K562 (cell line): ENCODE measurements at regions not wholly inside any gene's neighbourhood (a gene's known extent, or its start where the extent isn't known, plus 50 kb on each side); places are given as distances from the start of the nearest gene placed in this dataset.

Source experiments
- ATAC-seq: fragments of 200-7000 bp; cut with Tn5 transposase; 3 replicates; pipeline ENCODE4 v1.9.1; 2020; ENCODE audit warnings: moderate library complexity
- BruUV-seq: library from RNA; stranded (reverse); fragments of 400-500 nt; replicated peaks from 2 replicates; lab custom pipeline; 2021; lab: Mats Ljungman, UMichigan
- CTCF ChIA-PET: fragments of 300-600 bp; formaldehyde crosslinking; extraction: SDS; loops from one replicate; lab custom pipeline; 2021; ENCODE audit warnings: low intra/inter-chr PET ratio; lab: Yijun Ruan, JAX
- POLR2A ChIA-PET: fragments of 300-600, 350-650 bp; sonication (Branson Sonifier 250); formaldehyde crosslinking; extraction: SDS; loops from one replicate; lab custom pipeline; 2021; ENCODE audit warnings: antibody characterized with exemption, inconsistent platforms; lab: Yijun Ruan, JAX
- DNase-seq, 4 experiments: peaks; one replicate each; pipeline versions ENCODE4 v3.0.0 to v3.0.0-alpha.2; 2011 to 2018; ENCODE audit warnings: low spot score in 3 of 4, mixed read lengths in 3 of 4; ENCODE audit errors: extremely low read depth in 1 of 4
- FAIRE-seq: peaks from 2 replicates; lab custom pipeline; 2011; peaks lifted over from hg19 to GRCh38; lab: Jason Lieb, UNC
- H2AFZ ChIP-seq: 2 replicates; pipeline ENCODE4 v1.6.0; 2011; ENCODE audit warnings: low read depth, low read length, control low read depth, inconsistent platforms
- H3K27ac ChIP-seq: fragments of 200-600 bp; 3 replicates; pipeline ENCODE4 v1.8.0; 2011; ENCODE audit warnings: low read depth, mild to moderate bottlenecking, control low read depth, inconsistent platforms, low read length, moderate library complexity, mixed read lengths; ENCODE audit errors: extremely low read depth
- H3K27me3 ChIP-seq, 2 experiments: fragments of 300-600 bp in 1 of 2; 2 replicates in 1 of 2; 3 replicates in 1 of 2; pipeline versions ENCODE4 v1.6.0 to v1.8.0; 2011; ENCODE audit warnings: inconsistent platforms in 2 of 2, low read length in 2 of 2, mild to moderate bottlenecking in 1 of 2, mixed read lengths in 1 of 2, moderate library complexity in 1 of 2; ENCODE audit not compliant: control insufficient read depth in 2 of 2, insufficient read depth in 2 of 2
- H3K36me3 ChIP-seq: fragments of 300-600 bp; 3 replicates; pipeline ENCODE4 v1.8.0; 2011; ENCODE audit warnings: mild to moderate bottlenecking, low read length, inconsistent platforms; ENCODE audit not compliant: control insufficient read depth, insufficient read depth
- H3K4me1 ChIP-seq, 2 experiments: fragments of 200-600 bp in 1 of 2; replicated peaks in 1 of 2; 2 replicates in 1 of 2; 3 replicates in 1 of 2; pipeline versions ENCODE4 v1.5.1 to v1.8.0; 2011; ENCODE audit warnings: inconsistent platforms in 2 of 2, low read length in 2 of 2, mild to moderate bottlenecking in 1 of 2, mixed read lengths in 1 of 2, moderate library complexity in 1 of 2; ENCODE audit not compliant: control insufficient read depth in 2 of 2, insufficient read depth in 2 of 2
- H3K4me2 ChIP-seq: 2 replicates; pipeline ENCODE4 v1.6.1; 2011; ENCODE audit warnings: low read length, control low read depth, inconsistent platforms, mixed read lengths; ENCODE audit not compliant: insufficient read depth
- H3K4me3 ChIP-seq: fragments of 200-600 bp; sonication (generic), shearing (Covaris generic); 2 replicates; pipeline ENCODE4 v1.5.1; 2016; ENCODE audit warnings: control low read depth, inconsistent platforms
- H3K79me2 ChIP-seq: fragments of 200-600 bp; 3 replicates; pipeline ENCODE4 v1.8.0; 2011; ENCODE audit warnings: low read length, inconsistent platforms; ENCODE audit not compliant: control insufficient read depth, insufficient read depth
- H3K9ac ChIP-seq, 2 experiments: 2 replicates each; pipeline versions ENCODE4 v1.6.0 to v1.6.1; 2011; ENCODE audit warnings: low read depth in 2 of 2, low read length in 2 of 2, control low read depth in 1 of 2, inconsistent platforms in 1 of 2, mild to moderate bottlenecking in 1 of 2, mixed read lengths in 1 of 2; ENCODE audit not compliant: insufficient read depth in 1 of 2
- H3K9me1 ChIP-seq: one replicate; pipeline ENCODE4 v1.6.0; 2011; ENCODE audit warnings: inconsistent platforms, mild to moderate bottlenecking, low read length, moderate library complexity; ENCODE audit not compliant: control insufficient read depth, insufficient read depth
- H3K9me3 ChIP-seq: replicated peaks from 2 replicates; pipeline ENCODE4 v1.5.1; 2011; ENCODE audit warnings: low read depth, low read length, inconsistent platforms; ENCODE audit not compliant: control insufficient read depth, insufficient read depth
- H4K20me1 ChIP-seq: replicated peaks from 2 replicates; pipeline ENCODE4 v1.6.1; 2011; ENCODE audit warnings: low read length, inconsistent platforms, mixed read lengths; ENCODE audit not compliant: control insufficient read depth, insufficient read depth
- GTF2A2 ChIP-seq: IDR thresholded peaks from 2 replicates; pipeline ENCODE4 v1.6.1; 2016; ENCODE audit warnings: mild to moderate bottlenecking, missing genetic modification characterization, missing compliant biosample characterization
- HBP1 ChIP-seq: fragments of 450-650 bp; formaldehyde crosslinking; IDR thresholded peaks from 2 replicates; pipeline ENCODE4 v1.4.0; 2022; ENCODE audit warnings: missing genetic modification characterization
- HMGN3 ChIP-seq: IDR thresholded peaks from 2 replicates; pipeline ENCODE4 v1.6.1; 2011; ENCODE audit warnings: borderline replicate concordance, low read depth, mild to moderate bottlenecking, mixed read lengths, low read length; ENCODE audit not compliant: insufficient read length; ENCODE audit errors: extremely low read depth
- NFRKB ChIP-seq: fragments of 450-650 bp; IDR thresholded peaks from 2 replicates; pipeline ENCODE4 v1.6.1; 2016; ENCODE audit warnings: low read depth
- NR2C1 ChIP-seq, 2 experiments: fragments of 450-650 bp; IDR thresholded peaks; 2 replicates each; pipeline ENCODE4 v1.6.1; 2017; ENCODE audit warnings: mild to moderate bottlenecking in 2 of 2, antibody characterized with exemption in 1 of 2, inconsistent platforms in 1 of 2, missing compliant biosample characterization in 1 of 2, missing genetic modification characterization in 1 of 2
- PRDM10 ChIP-seq: fragments of 450-650 bp; IDR thresholded peaks from 2 replicates; pipeline ENCODE4 v1.6.1; 2018; ENCODE audit not compliant: partially characterized antibody
- SAFB2 ChIP-seq: fragments of 200-400 bp; formaldehyde crosslinking; IDR thresholded peaks from 2 replicates; pipeline ENCODE4 v1.6.1; 2018; ENCODE audit warnings: borderline replicate concordance, low read length, low read depth, moderate library complexity; ENCODE audit not compliant: severe bottlenecking
- SLC30A9 ChIP-seq: fragments of 250-450 bp; sonication (Bioruptor Pico); IDR thresholded peaks from 2 replicates; pipeline ENCODE4 v1.8.0; 2022; ENCODE audit warnings: mild to moderate bottlenecking, moderate library complexity
- SMAD1 ChIP-seq: fragments of 150-350 bp; IDR thresholded peaks from 2 replicates; pipeline ENCODE4 v1.6.1; 2014; ENCODE audit warnings: low read length, low read depth; ENCODE audit not compliant: partially characterized antibody
- TCFL5 ChIP-seq: fragments of 250-450 bp; sonication (Bioruptor Pico); conservative IDR thresholded peaks from 2 replicates; pipeline ENCODE4 v1.6.1; 2021; ENCODE audit warnings: mild to moderate bottlenecking, moderate library complexity, matching md5 sums
- TEAD1 ChIP-seq, 2 experiments: fragments of 450-650 bp in 1 of 2; sonication (generic) in 1 of 2; formaldehyde crosslinking; IDR thresholded peaks; 2 replicates each; pipeline versions ENCODE4 v1.4.0 to v1.8.0; 2020 to 2022; ENCODE audit warnings: mild to moderate bottlenecking in 2 of 2, missing genetic modification reagents in 1 of 2
- ZEB2 ChIP-seq: fragments of 450-650 bp; IDR thresholded peaks from 2 replicates; pipeline ENCODE4 v1.6.1; 2016
- ZNF143 ChIP-seq: sonication (generic); formaldehyde crosslinking; IDR thresholded peaks from 2 replicates; pipeline ENCODE4 v1.9.0; 2022; ENCODE audit warnings: mild to moderate bottlenecking, missing genetic modification reagents
- ZNF146 ChIP-seq: IDR thresholded peaks from one replicate; pipeline ENCODE4 v1.6.1; 2018; ENCODE audit warnings: missing compliant biosample characterization; ENCODE audit not compliant: unreplicated experiment
- ZNF174 ChIP-seq: fragments of 250-450 bp; sonication (Bioruptor Pico); IDR thresholded peaks from 2 replicates; pipeline ENCODE4 v1.4.0; 2020; ENCODE audit warnings: mild to moderate bottlenecking
- ZNF232 ChIP-seq: sonication (generic); formaldehyde crosslinking; IDR thresholded peaks from 2 replicates; pipeline ENCODE4 v1.8.0; 2022; ENCODE audit warnings: mild to moderate bottlenecking, missing genetic modification reagents
- WGBS: fragments of 100-300 bp; shearing (Covaris generic); methylation state at CpG from one replicate; pipeline ENCODE4 v1.1.6; 2016; ENCODE audit warnings: low coverage, mixed read lengths; ENCODE audit not compliant: insufficient coverage; ENCODE audit errors: missing lambda C conversion rate; 5-methylcytosine and 5-hydroxymethylcytosine counted together
- in situ Hi-C: fragments of 300-500 bp; cut with MboI; formaldehyde crosslinking; loops from 4 replicates; pipeline ENCODE4 v1.15.0; 2018; ENCODE audit warnings: inconsistent platforms, mixed read lengths
- intact Hi-C: fragments of 100-400 bp; cut with micrococcal nuclease; formaldehyde crosslinking; loops from 2 replicates; pipeline ENCODE4 v1.14.2; 2022

GRCh38 chr2:241950413-241951315 is 81.1 kb downstream of the RTP5 start:
- intact Hi-C loops (loop anchor here (5.0 kb wide), 1 partner anchor 72 kb away; no protein-coding TSS in a partner anchor), in situ Hi-C loops (no loop called here)
- H3K9ac ChIP-seq = 0 out of 4 replicates have a peak overlapping the region, but pooled peaks of 1 of the 2 experiments have one; percentile 13
- FAIRE-seq (peak; percentile 83), DNase-seq (peak; percentile 71 to 74 (median 74)), ATAC-seq (peak; percentile 96)
- POLR2A ChIA-PET = interaction anchor here (0.6 kb wide), 1 partner anchor 44 kb away, joined by 3 read pairs; no protein-coding TSS in a partner anchor
- no TSS peak for BruUV-seq
- H4K20me1 ChIP-seq = 0 out of 2 replicates have a peak, but pooled peaks cover 4% of the 10 kb centered on the region
- H3K9me3 ChIP-seq = no peaks in the 10 kb centered on the region; the same call in 1 of the 2 replicates
- no peak overlapping the region for H2AFZ ChIP-seq
- H3K27ac ChIP-seq = no peak overlapping the region
- H3K27me3 ChIP-seq = peaks cover 0 to 7% of the 10 kb centered on the region in 2 experiments; a peak in 1 of 5 replicates
- peaks cover 0 to 17% of the 10 kb centered on the region in 2 experiments; a peak in 2 of 5 replicates for H3K4me1 ChIP-seq
- H3K9me1 ChIP-seq = no peaks in the 10 kb centered on the region
- H3K4me2 ChIP-seq = peak overlapping the region; percentile 15; the same call in 1 of the 2 replicates
- no peaks in the 10 kb centered on the region for H3K79me2 ChIP-seq
- CTCF ChIA-PET = interaction anchor here (0.7 to 1.1 kb wide), 2 partner anchors 48 to 116 kb away, joined by 3 read pairs; no protein-coding TSS in a partner anchor
- H3K36me3 ChIP-seq = no peaks in the 10 kb centered on the region
- 18% methylated on average over 34 of the region's 45 CpGs for WGBS
- no peak overlapping the region for H3K4me3 ChIP-seq
- TF ChIP-seq TCFL5 (no peak), NR2C1 (IDR thresholded peaks at IDR 0.05) (no peak), NR2C1 (tag; IDR thresholded peaks at IDR 0.05) (0 out of 2 replicates have a peak, but pooled peaks have one; percentile 19), ZNF143 (CRISPR knock-in tag) (no peak), ZNF232 (no peak), ZNF146 (CRISPR knock-in tag) (no peak), HMGN3 (no peak), ZEB2 (no peak), SAFB2 (no peak), NFRKB (no peak), SMAD1 (no peak), TEAD1 (CRISPR knock-in tag; IDR thresholded peaks at IDR 0.05) (no peak), ZNF174 (no peak), PRDM10 (no peak), HBP1 (CRISPR knock-in tag) (no peak), SLC30A9 (CRISPR knock-in tag) (no peak), GTF2A2 (no peak)
